NCI-H526 (cell line): ENCODE measurements at regions not wholly inside any gene's neighbourhood (a gene's known extent, or its start where the extent isn't known, plus 50 kb on each side); places are given as distances from the start of the nearest gene placed in this dataset.
"Not testable (repeated sequence)": the region's sequence is repeated elsewhere in the genome, so short reads cannot be mapped to it uniquely, and the experiment has no call there.

ENCODE experiments used
- DNase-seq, 2 experiments: peaks; one replicate each; lab custom pipeline; 2025; lab: John Stamatoyannopoulos, UW

DNA sequence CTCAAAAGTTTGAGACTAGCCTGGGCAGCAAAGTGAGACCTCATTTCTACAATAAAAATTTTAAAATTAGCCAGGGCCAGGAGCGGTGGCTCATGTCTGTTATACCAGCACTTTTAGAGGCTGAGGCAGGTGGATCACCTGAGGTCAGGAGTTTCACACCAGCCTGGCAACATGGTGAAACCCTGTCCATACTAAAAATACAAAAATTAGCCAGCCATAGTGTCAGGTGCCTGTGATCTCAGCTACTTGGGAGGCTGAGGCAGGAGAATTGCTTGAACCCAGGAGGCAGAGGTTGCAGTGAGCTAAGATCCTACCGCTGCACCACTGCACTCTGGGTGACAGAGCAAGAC lies 85.1 kb upstream of the MAP4 start:
- not testable (repeated sequence) for DNase-seq

DNA sequence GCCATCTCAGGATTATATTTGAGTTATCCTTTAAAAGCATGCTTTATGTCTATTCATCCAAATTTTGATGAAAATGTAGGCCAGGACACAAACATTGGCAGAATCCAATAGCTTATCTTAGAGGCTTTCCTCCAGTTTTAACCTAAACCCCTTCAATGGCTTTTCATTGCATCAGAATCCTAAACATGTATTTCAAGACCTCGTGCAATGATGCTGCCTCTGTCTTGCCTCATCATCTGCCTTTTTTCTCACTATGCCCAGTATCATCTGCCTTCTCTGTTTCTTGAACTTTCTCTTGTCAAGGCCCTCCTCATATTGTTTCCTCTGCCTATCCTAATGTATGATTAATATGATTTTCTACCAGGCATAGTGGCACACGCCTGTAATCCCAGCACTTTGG lies 76.1 kb upstream of the MAP4 start:
- DNase-seq = no peak

GRCh38 chr3:48090166-48090939 lies 74.1 kb upstream of the MAP4 start:
- no peak for DNase-seq

- DNase-seq = peak; percentile 94 to 98
These were observed 72.7 kb upstream of the MAP4 start for GRCh38 chr3:48088749-48089466.

GRCh38 chr3:48088056-48088748 lies 72.0 kb upstream of the MAP4 start:
- peak; percentile 38 to 46 for DNase-seq

- DNase-seq = no peak
These were observed 70.5 kb upstream of the MAP4 start for GRCh38 chr3:48086705-48087104.

DNA sequence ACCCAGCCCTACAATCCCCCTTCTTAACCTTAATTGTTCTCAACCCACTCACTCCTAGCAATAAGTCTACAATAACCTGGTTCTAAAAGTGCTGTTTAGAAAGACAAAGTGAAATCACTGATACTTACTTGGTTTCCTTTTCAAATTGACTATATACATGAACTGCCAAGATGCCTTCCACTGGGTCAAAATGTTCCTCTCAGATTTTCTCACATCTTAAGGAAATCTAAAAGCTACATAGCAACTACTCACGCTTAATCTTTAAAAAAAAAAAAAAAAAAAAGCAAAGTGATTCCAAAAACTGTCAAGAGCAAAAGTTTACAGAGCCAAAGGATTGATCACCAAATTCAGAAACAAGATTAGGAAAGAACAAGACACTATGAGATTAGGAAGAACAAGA lies 68.7 kb upstream of the MAP4 start:
- no peak for DNase-seq

DNA sequence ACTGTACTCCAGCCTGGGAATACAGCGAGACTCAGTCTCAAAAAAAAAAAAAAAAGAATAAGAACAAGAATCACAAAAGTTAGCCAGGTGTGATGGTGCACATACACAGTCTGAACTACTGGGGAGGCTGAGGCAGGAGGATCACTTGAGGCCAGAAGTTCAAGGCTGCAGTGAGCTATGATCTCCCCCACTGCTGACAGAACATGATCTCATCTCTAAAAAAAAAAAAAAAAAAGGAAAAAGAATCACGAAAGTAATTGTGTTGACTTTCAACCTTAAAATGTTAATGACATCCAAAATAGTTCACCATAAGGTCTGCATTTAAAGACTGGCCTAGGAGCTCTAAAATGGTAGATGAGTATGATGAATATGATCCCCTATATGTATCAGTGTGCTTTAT lies 68.0 kb upstream of the MAP4 start:
- DNase-seq = no peak

GRCh38 chr3:48082580-48083184 lies 66.5 kb upstream of the MAP4 start:
- DNase-seq = no peak

DNA sequence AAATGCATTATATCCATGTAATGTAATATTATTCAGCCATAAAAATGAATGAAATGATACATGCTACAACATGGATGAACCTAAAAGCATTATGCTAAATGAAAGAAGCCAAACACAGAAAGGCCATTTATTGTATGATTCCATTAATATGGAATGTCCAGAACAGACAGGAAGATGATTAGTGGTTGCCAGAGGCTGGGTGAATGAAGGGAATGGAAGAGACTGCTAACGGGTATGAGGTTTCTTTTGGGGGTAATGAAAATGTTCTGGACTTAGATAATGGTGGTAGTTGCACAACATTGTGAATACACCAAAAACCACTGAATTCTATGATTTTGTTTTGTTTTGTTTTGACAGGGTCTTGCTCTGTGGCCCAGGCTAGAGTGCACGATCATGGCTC lies 61.6 kb upstream of the MAP4 start:
- DNase-seq = no peak

DNA sequence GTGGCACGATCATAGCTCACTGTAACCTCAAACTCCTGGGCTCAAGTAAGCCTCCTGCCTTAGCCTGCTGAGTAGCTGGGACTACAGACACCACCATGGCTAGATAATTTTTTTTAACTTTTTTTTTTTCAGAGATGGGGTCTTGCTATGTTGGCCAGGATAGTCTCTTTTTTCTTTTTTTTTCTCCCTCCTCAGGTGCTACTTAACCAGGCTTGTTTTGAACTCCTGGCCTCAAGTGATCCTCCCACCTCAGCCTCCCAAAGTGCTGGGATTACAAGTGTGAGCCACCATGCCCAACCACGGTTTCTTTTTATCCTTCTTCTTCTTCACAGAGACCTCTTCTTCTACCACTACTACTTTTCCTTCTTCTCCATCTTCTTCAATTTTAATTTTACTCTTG lies 53.8 kb upstream of the MAP4 start:
- DNase-seq = no peak

DNA sequence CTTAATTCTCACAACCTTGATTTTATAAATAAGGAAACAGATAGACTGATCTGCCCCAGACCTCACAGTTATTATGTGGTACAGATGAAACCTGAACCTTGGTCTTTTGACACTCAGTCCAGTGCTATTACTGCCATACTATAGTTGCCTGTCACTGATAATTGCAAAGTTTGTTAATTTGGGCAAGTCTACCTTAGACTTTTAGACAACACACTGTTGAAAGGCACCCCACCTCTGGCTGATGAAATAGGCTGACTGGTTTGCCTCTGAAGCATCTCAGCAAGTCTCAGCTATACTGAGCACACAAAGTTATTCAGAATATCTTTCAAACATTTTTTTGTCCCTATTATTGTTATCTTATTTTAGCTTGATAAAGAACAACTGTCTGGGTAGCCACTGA lies 53.1 kb upstream of the MAP4 start:
- DNase-seq = no peak

- no peak for DNase-seq
These were observed 52.7 kb upstream of the MAP4 start for GRCh38 chr3:48068886-48069285.

GRCh38 chr3:48068320-48068719 lies 52.1 kb upstream of the MAP4 start:
- not testable (repeated sequence) for DNase-seq

- no peak for DNase-seq
These were observed 51.1 kb upstream of the MAP4 start for GRCh38 chr3:48067271-48067670.
